ENCODE measurements at regions not wholly inside any gene's neighbourhood (a gene's known extent, or its start where the extent isn't known, plus 50 kb on each side); places are given as distances from the start of the nearest gene placed in this dataset.

DNA sequence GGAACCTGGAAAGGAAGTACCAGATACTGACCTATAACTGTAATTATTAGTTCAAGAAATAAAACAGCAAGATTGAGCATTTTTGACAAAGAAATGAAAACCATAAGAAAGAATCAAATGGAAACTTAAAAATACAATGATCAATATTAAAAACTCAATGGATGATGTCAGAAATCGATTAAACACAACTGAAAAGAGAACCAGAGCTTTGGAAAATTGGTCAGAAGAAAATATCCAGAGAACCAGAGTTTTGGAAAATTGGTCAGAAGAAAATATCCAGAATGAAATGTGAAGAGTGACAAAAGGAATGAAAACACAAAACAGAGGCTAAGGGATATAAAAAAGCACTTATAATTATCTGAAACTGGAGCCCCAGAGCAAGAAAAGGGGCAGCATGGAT, 438.6 kb downstream of the AJAP1 start:
- Mint-ChIP-seq H3K9me3 (peaks cover 19 to 26% of the 10 kb centered on the region in 2 donors), H3K4me3 (no peak overlapping the region), H3K27me3 (peaks cover 0 to 5% of the 10 kb centered on the region in 2 donors), H3K4me1 (no peaks in the 10 kb centered on the region), H3K27ac (no peak overlapping the region), H3K36me3 (no peaks in the 10 kb centered on the region)
- DNase-seq (no peak), ATAC-seq (replicated peaks) (no peak)

- no peaks in the 10 kb centered on the region for H3K36me3 Mint-ChIP-seq
- no peaks in the 10 kb centered on the region for H3K4me1 Mint-ChIP-seq
- H3K9me3 Mint-ChIP-seq, result peaks cover 0 to 2% of the 10 kb centered on the region in 2 donors
- DNase-seq (no peak), ATAC-seq (replicated peaks) (no peak)
- no peak overlapping the region for H3K4me3 Mint-ChIP-seq
- peaks cover 0 to 4% of the 10 kb centered on the region in 2 donors for H3K27me3 Mint-ChIP-seq
- H3K27ac Mint-ChIP-seq, result no peak overlapping the region
Measured at GRCh38 chr1:5084676-5085075, 430.3 kb downstream of the AJAP1 start.

DNA sequence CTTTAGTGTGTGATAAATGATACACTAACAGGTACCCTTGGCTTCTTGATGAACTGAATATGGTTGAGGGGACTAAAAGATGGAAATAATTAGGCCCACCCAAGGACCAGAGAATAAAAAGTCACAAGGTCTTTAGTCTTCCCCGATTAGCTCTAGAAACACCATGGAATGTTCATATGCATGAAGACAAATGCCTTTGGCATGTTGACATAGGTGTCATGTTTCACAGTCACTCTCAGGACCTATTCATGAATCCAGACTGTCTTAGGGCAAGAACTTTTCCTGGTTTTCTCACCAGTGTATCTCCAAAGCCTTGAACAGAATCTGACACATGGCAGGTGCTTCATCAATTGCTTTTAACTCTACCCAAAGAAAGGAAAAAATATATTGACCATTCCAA, 412.8 kb downstream of the AJAP1 start:
- no peaks in the 10 kb centered on the region for H3K4me1 Mint-ChIP-seq
- ATAC-seq (replicated peaks), result no peak

DNA sequence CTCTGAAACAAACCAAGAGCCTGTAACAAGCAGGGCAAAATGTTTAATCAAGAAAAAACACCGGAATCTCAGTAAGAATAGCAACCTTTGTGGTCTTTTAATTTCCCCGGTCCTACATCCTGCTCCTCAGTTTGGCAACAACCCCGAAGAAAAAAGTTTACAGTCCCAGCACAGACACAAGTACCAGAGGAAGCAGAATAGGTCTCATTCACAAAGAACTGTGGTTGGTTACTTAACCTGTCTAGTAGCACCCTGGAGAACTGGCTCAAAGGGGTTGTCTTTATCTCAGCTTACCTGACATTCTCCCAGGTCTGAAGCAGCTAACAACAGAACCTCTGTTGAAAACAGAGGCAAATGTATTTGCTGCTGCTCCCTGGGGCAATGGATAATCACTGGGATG, 399.3 kb downstream of the AJAP1 start:
- Mint-ChIP-seq H3K9me3 (peaks cover 7 to 18% of the 10 kb centered on the region in 2 donors), H3K4me1 (no peaks in the 10 kb centered on the region), H3K4me3 (no peak overlapping the region), H3K27ac (no peak overlapping the region), H3K36me3 (no peaks in the 10 kb centered on the region), H3K27me3 (no peaks in the 10 kb centered on the region)
- no peak for ATAC-seq (replicated peaks)
- DNase-seq, result no peak

More for the DNA sequence above, 412.8 kb downstream of the AJAP1 start:
- H3K9me3 Mint-ChIP-seq, result no peaks in the 10 kb centered on the region
- no peaks in the 10 kb centered on the region for H3K36me3 Mint-ChIP-seq
- DNase-seq, result no peak
- H3K27me3 Mint-ChIP-seq, result peaks cover 0 to 20% of the 10 kb centered on the region in 2 donors
- no peak overlapping the region for H3K27ac Mint-ChIP-seq
- no peak overlapping the region for H3K4me3 Mint-ChIP-seq

DNA sequence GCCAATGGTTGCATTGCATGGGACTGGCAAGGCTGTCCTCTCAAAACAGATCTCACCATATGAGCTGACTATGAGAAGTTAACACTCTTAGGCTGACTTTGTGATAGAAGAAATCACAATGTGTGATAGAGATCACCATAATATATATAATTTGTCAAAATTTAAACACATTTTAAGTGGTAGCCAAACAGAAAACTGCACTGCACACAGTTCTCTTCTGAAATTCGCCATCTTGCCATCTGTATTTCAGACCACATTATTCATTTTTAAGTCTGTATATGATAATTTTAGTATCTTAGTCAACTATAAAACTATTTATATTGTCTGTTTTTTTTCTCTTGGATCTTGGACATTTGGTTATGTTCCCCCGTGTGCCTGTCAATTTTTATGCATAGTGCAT, 374.7 kb downstream of the AJAP1 start:
- H3K36me3 Mint-ChIP-seq, result no peaks in the 10 kb centered on the region
- no peaks in the 10 kb centered on the region for H3K9me3 Mint-ChIP-seq
- no peak for DNase-seq
- no peak overlapping the region for H3K4me3 Mint-ChIP-seq
- H3K27ac Mint-ChIP-seq, result no peak overlapping the region
- no peaks in the 10 kb centered on the region for H3K4me1 Mint-ChIP-seq
- ATAC-seq (replicated peaks), result no peak
- H3K27me3 Mint-ChIP-seq, result peaks cover 0 to 4% of the 10 kb centered on the region in 2 donors

GRCh38 chr1:5012249-5012648, 357.8 kb downstream of the AJAP1 start:
- Mint-ChIP-seq H3K4me1 (no peaks in the 10 kb centered on the region), H3K27ac (no peak overlapping the region), H3K27me3 (peaks cover 0 to 8% of the 10 kb centered on the region in 2 donors), H3K9me3 (no peaks in the 10 kb centered on the region), H3K4me3 (no peak overlapping the region), H3K36me3 (no peaks in the 10 kb centered on the region)
- ATAC-seq (replicated peaks) (no peak), DNase-seq (no peak)

DNA sequence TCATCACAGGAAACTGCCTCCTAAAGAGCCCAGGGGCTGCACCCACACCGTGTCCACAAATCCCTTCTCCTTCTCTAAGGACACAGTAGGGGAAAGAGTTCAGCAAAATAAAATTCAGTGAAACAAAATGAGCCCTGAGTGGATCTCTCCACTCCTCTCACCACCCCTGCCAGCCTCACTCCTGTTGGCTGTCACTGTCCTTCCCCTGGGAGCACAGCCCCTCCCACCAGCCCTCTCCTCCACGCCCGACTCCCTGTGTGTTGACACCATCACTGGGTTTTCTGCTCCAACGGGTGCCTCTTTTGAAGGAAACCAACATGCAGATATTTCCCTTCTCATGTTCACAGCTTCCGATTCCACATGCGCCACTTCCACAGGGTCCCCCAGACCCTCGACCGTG, 356.2 kb downstream of the AJAP1 start:
- Mint-ChIP-seq H3K4me1 (no peaks in the 10 kb centered on the region), H3K27ac (no peak overlapping the region), H3K4me3 (no peak overlapping the region), H3K27me3 (peaks cover 0 to 8% of the 10 kb centered on the region in 2 donors), H3K9me3 (no peaks in the 10 kb centered on the region), H3K36me3 (no peaks in the 10 kb centered on the region)
- DNase-seq (no peak), ATAC-seq (replicated peaks) (no peak)

DNA sequence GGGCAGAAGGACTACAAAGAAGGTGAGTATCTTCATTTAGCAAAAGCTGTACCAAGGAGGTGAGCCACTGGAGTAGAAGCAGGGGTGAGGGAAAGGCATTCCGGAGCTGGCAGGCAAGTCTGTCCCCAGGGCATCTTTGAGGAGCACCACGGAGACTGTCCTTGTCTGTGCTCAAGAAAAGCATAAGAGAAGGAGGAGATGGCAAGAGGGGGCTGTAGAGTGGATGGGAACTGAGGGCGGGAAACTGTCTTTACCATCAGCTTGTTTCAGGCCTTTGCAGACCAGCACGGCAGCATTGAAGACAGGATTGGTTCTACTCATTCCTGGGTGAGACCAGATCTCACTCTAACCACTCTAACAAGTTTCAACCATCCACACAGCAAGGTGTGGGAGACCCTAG, 355.8 kb downstream of the AJAP1 start:
- Mint-ChIP-seq H3K9me3 (peaks cover under 1% of the 10 kb centered on the region in 2 donors), H3K27me3 (peaks cover 0 to 8% of the 10 kb centered on the region in 2 donors), H3K4me3 (no peak overlapping the region), H3K27ac (no peak overlapping the region), H3K4me1 (no peaks in the 10 kb centered on the region), H3K36me3 (no peaks in the 10 kb centered on the region)
- DNase-seq, result no peak
- ATAC-seq (replicated peaks), result no peak

- Mint-ChIP-seq H3K27ac (no peak overlapping the region), H3K4me1 (no peaks in the 10 kb centered on the region), H3K27me3 (peaks cover 0 to 8% of the 10 kb centered on the region in 2 donors), H3K9me3 (peaks cover 5 to 8% of the 10 kb centered on the region in 2 donors), H3K36me3 (no peaks in the 10 kb centered on the region), H3K4me3 (no peak overlapping the region)
- no peak for ATAC-seq (replicated peaks)
- DNase-seq, result no peak
Measured at GRCh38 chr1:5009376-5010065, 355.1 kb downstream of the AJAP1 start.

GRCh38 chr1:5005171-5005570, 350.8 kb downstream of the AJAP1 start:
- Mint-ChIP-seq H3K4me3 (no peak overlapping the region), H3K27ac (no peak overlapping the region), H3K9me3 (peaks cover 12% of the 10 kb centered on the region in 2 donors), H3K27me3 (peaks cover 0 to 3% of the 10 kb centered on the region in 2 donors), H3K4me1 (no peaks in the 10 kb centered on the region), H3K36me3 (no peaks in the 10 kb centered on the region)
- no peak for ATAC-seq (replicated peaks)
- no peak for DNase-seq

DNA sequence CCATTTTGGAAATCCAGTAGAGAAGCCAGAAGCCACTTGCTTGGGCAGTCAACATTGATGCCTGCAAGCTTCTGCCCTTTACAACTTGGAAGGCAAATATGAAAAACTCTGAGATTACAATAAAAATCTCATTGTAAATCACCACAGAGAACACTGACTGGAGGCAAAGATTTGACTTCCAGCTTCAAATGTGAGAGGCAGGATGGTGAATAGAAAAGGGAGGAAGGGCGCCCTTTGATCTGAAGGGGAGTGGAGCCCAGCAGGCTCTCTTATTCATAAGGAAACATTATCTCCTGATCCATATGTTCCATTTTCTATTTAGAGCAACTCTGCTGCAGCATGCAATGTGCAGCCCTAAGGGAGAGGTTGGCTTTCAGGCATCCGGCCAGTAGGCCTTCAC, 348.3 kb downstream of the AJAP1 start:
- Mint-ChIP-seq H3K9me3 (peaks cover 13 to 17% of the 10 kb centered on the region in 2 donors), H3K27ac (no peak overlapping the region), H3K36me3 (no peaks in the 10 kb centered on the region), H3K4me1 (peaks cover 0 to under 1% of the 10 kb centered on the region in 2 donors), H3K4me3 (no peak overlapping the region), H3K27me3 (peaks cover 4 to 5% of the 10 kb centered on the region in 2 donors)
- ATAC-seq (replicated peaks), result no peak
- no peak for DNase-seq

- no peaks in the 10 kb centered on the region for H3K36me3 Mint-ChIP-seq
- peaks cover 7% of the 10 kb centered on the region in 2 donors for H3K27me3 Mint-ChIP-seq
- no peak overlapping the region for H3K4me3 Mint-ChIP-seq
- no peak overlapping the region for H3K27ac Mint-ChIP-seq
- ATAC-seq (replicated peaks), result no peak
- DNase-seq, result no peak
- H3K9me3 Mint-ChIP-seq, result peaks cover 15 to 19% of the 10 kb centered on the region in 2 donors
- H3K4me1 Mint-ChIP-seq, result peaks cover 0 to 2% of the 10 kb centered on the region in 2 donors
Measured at GRCh38 chr1:5001466-5001865, 347.1 kb downstream of the AJAP1 start.

DNA sequence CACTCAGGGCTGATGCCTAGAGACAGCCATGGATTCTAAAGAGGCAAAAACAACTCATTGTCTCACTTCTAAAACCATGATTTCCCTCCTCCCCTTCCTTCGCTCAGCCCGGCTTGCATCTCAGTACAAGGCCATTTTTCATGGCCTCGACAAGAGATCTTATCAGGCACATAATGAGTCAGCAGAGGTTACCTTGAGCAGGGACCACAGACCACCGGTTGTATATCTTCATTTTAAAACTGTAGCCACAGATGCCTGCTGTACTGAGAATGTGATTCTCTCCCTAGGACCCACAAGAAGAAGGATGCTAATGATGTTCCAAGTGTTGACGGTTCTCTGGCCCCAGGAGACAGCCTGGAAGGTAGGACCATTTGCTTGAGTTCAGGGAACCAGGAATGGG, 331.9 kb downstream of the AJAP1 start:
- H3K36me3 Mint-ChIP-seq, result no peaks in the 10 kb centered on the region
- DNase-seq (no peak), ATAC-seq (replicated peaks) (no peak)
- H3K27ac Mint-ChIP-seq, result no peak overlapping the region
- H3K9me3 Mint-ChIP-seq, result peaks cover 4 to 8% of the 10 kb centered on the region in 2 donors
- no peaks in the 10 kb centered on the region for H3K27me3 Mint-ChIP-seq
- no peaks in the 10 kb centered on the region for H3K4me1 Mint-ChIP-seq
- H3K4me3 Mint-ChIP-seq, result no peak overlapping the region

GRCh38 chr1:4984841-4985240, 330.4 kb downstream of the AJAP1 start:
- ATAC-seq (replicated peaks) (no peak), DNase-seq (no peak)
- Mint-ChIP-seq H3K9me3 (peaks cover 6 to 8% of the 10 kb centered on the region in 2 donors), H3K27ac (no peak overlapping the region), H3K36me3 (no peaks in the 10 kb centered on the region), H3K27me3 (peaks cover 3 to 4% of the 10 kb centered on the region in 2 donors), H3K4me1 (no peaks in the 10 kb centered on the region), H3K4me3 (no peak overlapping the region)

DNA sequence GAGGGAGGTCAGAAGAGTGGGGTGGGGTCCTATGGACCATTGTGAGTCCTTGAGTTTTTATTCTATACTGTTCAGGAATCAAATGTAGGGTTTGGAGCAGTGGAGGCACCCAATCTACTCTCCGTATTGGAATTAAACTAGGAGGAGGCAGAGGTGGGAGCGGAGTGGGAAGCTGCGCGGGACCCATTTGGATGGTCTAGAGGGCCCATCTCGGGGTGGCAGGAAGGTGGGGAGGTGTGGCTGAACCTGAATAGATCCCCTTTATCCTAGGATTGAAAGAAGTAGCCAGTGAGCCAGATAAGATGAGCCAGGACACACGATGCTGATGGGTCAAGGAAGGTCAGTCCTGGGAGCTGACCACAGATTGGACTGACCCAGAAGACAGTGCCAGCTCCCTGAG, 325.8 kb downstream of the AJAP1 start:
- Mint-ChIP-seq H3K27ac (no peak overlapping the region), H3K27me3 (peaks cover 5 to 6% of the 10 kb centered on the region in 2 donors), H3K4me3 (no peak overlapping the region), H3K36me3 (no peaks in the 10 kb centered on the region), H3K4me1 (no peaks in the 10 kb centered on the region), H3K9me3 (peaks cover 5 to 8% of the 10 kb centered on the region in 2 donors)
- ATAC-seq (replicated peaks) (no peak), DNase-seq (no peak)

All from stimulated activated naive B cell treated with anti-CD40 and anti-IgM and Interleukin-4, amounts not matched to agents 10 μg/mL and 1 μg/mL and 100 μg/mL, for 72 hours (primary cell).